CD14-positive monocyte (primary cell): ENCODE measurements at regions not wholly inside any gene's neighbourhood (a gene's known extent, or its start where the extent isn't known, plus 50 kb on each side); places are given as distances from the start of the nearest gene placed in this dataset.

Experiments used
- DNase-seq, 3 donors: peaks; one replicate each; pipeline ENCODE4 v3.0.0-alpha.2; 2011 to 2022
- H2AFZ ChIP-seq: 2 replicates; pipeline ENCODE4 v1.6.0; 2012; ENCODE audit warnings: mild to moderate bottlenecking, low read depth, low read length, inconsistent platforms; ENCODE audit not compliant: insufficient read depth, poor library complexity, severe bottlenecking
- H3K27ac ChIP-seq, 2 donors: 1 replicate in 1 of 2; 2 replicates in 1 of 2; pipeline ENCODE4 v1.5.1; 2012 to 2013; ENCODE audit warnings: low read length in 2 of 2, control low read depth in 1 of 2, inconsistent platforms in 1 of 2, low read depth in 1 of 2, mild to moderate bottlenecking in 1 of 2
- H3K27me3 ChIP-seq, 2 donors: one replicate each; pipeline versions ENCODE4 v1.6.0 to v1.6.1; 2011 to 2013; ENCODE audit warnings: low read length in 2 of 2; ENCODE audit not compliant: control insufficient read depth in 2 of 2, insufficient read depth in 2 of 2
- H3K36me3 ChIP-seq, 2 donors: replicated peaks in 1 of 2; 1 replicate in 1 of 2; 2 replicates in 1 of 2; pipeline versions ENCODE4 v1.5.1 to v1.6.1; 2012 to 2013; ENCODE audit warnings: low read length in 2 of 2, control low read depth in 1 of 2, inconsistent platforms in 1 of 2, mild to moderate bottlenecking in 1 of 2; ENCODE audit not compliant: insufficient read depth in 2 of 2, control insufficient read depth in 1 of 2
- H3K4me1 ChIP-seq, 2 donors: 1 replicate in 1 of 2; 2 replicates in 1 of 2; pipeline versions ENCODE4 v1.5.1 to v1.6.1; 2012 to 2013; ENCODE audit warnings: low read length in 2 of 2, control low read depth in 1 of 2, inconsistent platforms in 1 of 2, mild to moderate bottlenecking in 1 of 2, moderate library complexity in 1 of 2; ENCODE audit not compliant: insufficient read depth in 2 of 2, control insufficient read depth in 1 of 2
- H3K4me2 ChIP-seq: replicated peaks from 2 replicates; pipeline ENCODE3; 2012; ENCODE audit warnings: low read length, moderate library complexity, mild to moderate bottlenecking; ENCODE audit not compliant: poor library complexity, severe bottlenecking; ENCODE audit errors: extremely low read depth
- H3K4me3 ChIP-seq, 3 experiments: fragments of 200-600 bp in 1 of 3; sonication (generic) in 1 of 3; replicated peaks in 1 of 3; 1 replicate in 2 of 3; 2 replicates in 1 of 3; pipeline ENCODE4 v1.5.1; 2011 to 2013; ENCODE audit warnings: low read length in 3 of 3, mild to moderate bottlenecking in 3 of 3, control low read depth in 2 of 3, low read depth in 2 of 3, inconsistent platforms in 1 of 3, moderate library complexity in 1 of 3
- H3K79me2 ChIP-seq: 2 replicates; pipeline ENCODE4 v1.6.0; 2012; ENCODE audit warnings: mild to moderate bottlenecking, control low read depth, inconsistent platforms, low read length, moderate library complexity; ENCODE audit not compliant: insufficient read depth
- H3K9ac ChIP-seq: 2 replicates; pipeline ENCODE4 v1.6.0; 2017; ENCODE audit warnings: low read length, mild to moderate bottlenecking; ENCODE audit not compliant: insufficient read depth, poor library complexity, severe bottlenecking
- H3K9me3 ChIP-seq, 2 donors: replicated peaks in 1 of 2; 1 replicate in 1 of 2; 2 replicates in 1 of 2; pipeline versions ENCODE4 v1.5.1 to v1.6.1; 2012 to 2013; ENCODE audit warnings: low read length in 2 of 2, control low read depth in 1 of 2; ENCODE audit not compliant: control insufficient read depth in 1 of 2, insufficient read depth in 1 of 2
- H4K20me1 ChIP-seq: 2 replicates; pipeline ENCODE4 v1.6.0; 2012; ENCODE audit warnings: mild to moderate bottlenecking, low read length, control low read depth, moderate library complexity; ENCODE audit not compliant: insufficient read depth
- H3K27ac Mint-ChIP-seq, 7 donors: one replicate each; pipeline ENCODE4 v1.8.0; 2020; ENCODE audit warnings: mild to moderate bottlenecking in 7 of 7, mixed read lengths in 7 of 7, moderate library complexity in 6 of 7, inconsistent platforms in 2 of 7
- H3K27me3 Mint-ChIP-seq, 3 donors: one replicate each; pipeline ENCODE4 v1.8.0; 2021 to 2022; ENCODE audit warnings: low read depth in 3 of 3, mild to moderate bottlenecking in 3 of 3, mixed read lengths in 3 of 3, moderate library complexity in 3 of 3, inconsistent platforms in 1 of 3
- H3K36me3 Mint-ChIP-seq, 2 donors: one replicate each; pipeline ENCODE4 v1.8.0; 2020; ENCODE audit warnings: mixed read lengths in 2 of 2, inconsistent platforms in 1 of 2, mild to moderate bottlenecking in 1 of 2
- H3K4me1 Mint-ChIP-seq: one replicate; pipeline ENCODE4 v1.8.0; 2020; ENCODE audit warnings: mild to moderate bottlenecking, mixed read lengths
- H3K4me3 Mint-ChIP-seq, 2 donors: one replicate each; pipeline ENCODE4 v1.8.0; 2020; ENCODE audit warnings: mild to moderate bottlenecking in 2 of 2, mixed read lengths in 2 of 2, moderate library complexity in 1 of 2
- H3K9me3 Mint-ChIP-seq, 7 donors: one replicate each; pipeline ENCODE4 v1.8.0; 2020 to 2022; ENCODE audit warnings: mixed read lengths in 7 of 7, mild to moderate bottlenecking in 6 of 7, moderate library complexity in 6 of 7, inconsistent platforms in 2 of 7
- WGBS: methylation state at CpG from one replicate; pipeline ENCODE4 v1.1.5; 2013; ENCODE audit warnings: missing lambda C conversion rate; ENCODE audit not compliant: insufficient coverage; 5-methylcytosine and 5-hydroxymethylcytosine counted together
- intact Hi-C, 2 donors: fragments of 100-400 bp; cut with micrococcal nuclease; formaldehyde crosslinking; loops; one replicate each; pipeline versions ENCODE4 v1.15.0 to v1.15.1; 2023
- TF ChIP-seq, protein P1 (sequence below): fragments of 200-600 bp; IDR thresholded peaks from one replicate; pipeline ENCODE4 v1.8.0; 2022; ENCODE audit warnings: antibody characterized with exemption, mild to moderate bottlenecking

DNA sequence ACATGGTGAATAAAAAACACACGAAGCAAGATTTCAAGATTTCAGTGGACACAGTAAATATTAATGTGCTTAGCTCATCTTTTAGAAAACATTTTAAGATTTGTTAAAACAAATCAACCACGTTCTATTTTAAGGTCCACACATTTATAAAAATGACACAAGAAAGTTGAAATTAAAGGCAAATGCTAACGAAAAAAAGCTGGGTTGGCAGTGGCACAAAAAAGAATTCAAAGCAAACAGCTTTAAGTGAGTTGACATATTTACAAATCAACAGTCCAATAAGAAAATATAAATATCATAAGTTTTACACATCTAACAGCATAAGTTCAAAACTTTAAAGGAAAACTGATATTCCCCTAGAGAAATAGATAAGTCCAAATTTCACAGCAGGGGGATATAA lies 430.4 kb upstream of the CCDC54 start:
- Histone ChIP-seq H3K27me3 (no peaks in the 10 kb centered on the region), H3K4me3 (no peak overlapping the region), H3K4me2 (no peak overlapping the region), H3K9ac (no peak overlapping the region), H3K79me2 (no peaks in the 10 kb centered on the region), H2AFZ (no peak overlapping the region), H3K4me1 (no peaks in the 10 kb centered on the region), H3K27ac (no peak overlapping the region), H4K20me1 (no peaks in the 10 kb centered on the region), H3K9me3 (peaks cover 0 to 7% of the 10 kb centered on the region in 2 donors), H3K36me3 (no peaks in the 10 kb centered on the region)
- no peak overlapping the region for H3K4me3 Mint-ChIP-seq
- intact Hi-C loops: no loop called here
- no peaks in the 10 kb centered on the region for H3K36me3 Mint-ChIP-seq
- H3K27me3 Mint-ChIP-seq: no peaks in the 10 kb centered on the region
- H3K27ac Mint-ChIP-seq: no peak overlapping the region
- no CpG with 5 or more reads among the region's 3 CpGs for WGBS
- H3K9me3 Mint-ChIP-seq: peaks cover 0 to 7% (median 3%) of the 10 kb centered on the region in 7 donors
- no peak for DNase-seq
- TF ChIP-seq, protein P1, sequence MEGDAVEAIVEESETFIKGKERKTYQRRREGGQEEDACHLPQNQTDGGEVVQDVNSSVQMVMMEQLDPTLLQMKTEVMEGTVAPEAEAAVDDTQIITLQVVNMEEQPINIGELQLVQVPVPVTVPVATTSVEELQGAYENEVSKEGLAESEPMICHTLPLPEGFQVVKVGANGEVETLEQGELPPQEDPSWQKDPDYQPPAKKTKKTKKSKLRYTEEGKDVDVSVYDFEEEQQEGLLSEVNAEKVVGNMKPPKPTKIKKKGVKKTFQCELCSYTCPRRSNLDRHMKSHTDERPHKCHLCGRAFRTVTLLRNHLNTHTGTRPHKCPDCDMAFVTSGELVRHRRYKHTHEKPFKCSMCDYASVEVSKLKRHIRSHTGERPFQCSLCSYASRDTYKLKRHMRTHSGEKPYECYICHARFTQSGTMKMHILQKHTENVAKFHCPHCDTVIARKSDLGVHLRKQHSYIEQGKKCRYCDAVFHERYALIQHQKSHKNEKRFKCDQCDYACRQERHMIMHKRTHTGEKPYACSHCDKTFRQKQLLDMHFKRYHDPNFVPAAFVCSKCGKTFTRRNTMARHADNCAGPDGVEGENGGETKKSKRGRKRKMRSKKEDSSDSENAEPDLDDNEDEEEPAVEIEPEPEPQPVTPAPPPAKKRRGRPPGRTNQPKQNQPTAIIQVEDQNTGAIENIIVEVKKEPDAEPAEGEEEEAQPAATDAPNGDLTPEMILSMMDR: no peak
- H3K4me1 Mint-ChIP-seq: no peaks in the 10 kb centered on the region

DNA sequence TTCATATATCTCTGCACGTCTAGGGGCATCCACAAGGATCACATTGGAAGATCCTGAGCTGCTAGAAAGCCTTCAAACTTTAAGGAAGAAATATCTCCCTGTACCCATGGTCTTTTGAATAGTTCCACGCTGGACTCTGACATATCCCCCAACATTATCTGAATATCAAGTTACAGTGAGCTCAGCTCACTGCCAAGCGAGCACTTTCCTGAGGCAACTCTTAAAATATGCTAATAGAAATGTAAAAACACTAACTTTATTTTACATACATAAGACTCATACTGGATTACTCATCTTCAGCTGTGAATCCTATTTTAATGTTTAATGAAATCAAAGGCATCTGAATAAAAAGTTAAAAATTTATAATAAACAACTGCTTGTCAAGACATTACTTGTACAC lies 420.2 kb upstream of the CCDC54 start:
- Mint-ChIP-seq H3K4me3 (no peak overlapping the region), H3K36me3 (no peaks in the 10 kb centered on the region), H3K27ac (no peak overlapping the region), H3K4me1 (no peaks in the 10 kb centered on the region), H3K9me3 (peaks cover 0 to 9% (median 5%) of the 10 kb centered on the region in 7 donors), H3K27me3 (no peaks in the 10 kb centered on the region)
- WGBS: 83% methylated on average over 1 of the region's 3 CpGs
- Histone ChIP-seq H4K20me1 (no peaks in the 10 kb centered on the region), H3K4me1 (no peaks in the 10 kb centered on the region), H3K9me3 (peaks cover 5 to 12% of the 10 kb centered on the region in 2 donors), H3K36me3 (no peaks in the 10 kb centered on the region), H2AFZ (no peak overlapping the region), H3K27ac (no peak overlapping the region), H3K79me2 (no peaks in the 10 kb centered on the region), H3K4me2 (no peak overlapping the region), H3K9ac (no peak overlapping the region), H3K27me3 (no peaks in the 10 kb centered on the region), H3K4me3 (no peak overlapping the region)
- DNase-seq: no peak
- TF ChIP-seq, protein P1: no peak
- intact Hi-C loops: no loop called here
